Mucosa of rectum (tissue), 2 donors: ENCODE measurements at regions not wholly inside any gene's neighbourhood (a gene's known extent, or its start where the extent isn't known, plus 50 kb on each side); places are given as distances from the start of the nearest gene placed in this dataset.

ENCODE experiments used
- H3K27ac ChIP-seq, 2 donors: one replicate each; pipeline ENCODE4 v1.7.0; 2013; ENCODE audit warnings: inconsistent platforms in 2 of 2, low read depth in 2 of 2, low read length in 2 of 2
- H3K27me3 ChIP-seq, 2 donors: one replicate each; pipeline ENCODE4 v1.7.0; 2013; ENCODE audit warnings: low read length in 2 of 2; ENCODE audit not compliant: control insufficient read depth in 2 of 2, insufficient read depth in 2 of 2
- H3K36me3 ChIP-seq, 2 donors: one replicate each; pipeline ENCODE4 v1.7.0; 2013; ENCODE audit warnings: low read length in 2 of 2; ENCODE audit not compliant: control insufficient read depth in 2 of 2, insufficient read depth in 2 of 2
- H3K4me1 ChIP-seq, 2 donors: one replicate each; pipeline ENCODE4 v1.7.0; 2013; ENCODE audit warnings: low read length in 2 of 2, mild to moderate bottlenecking in 1 of 2; ENCODE audit not compliant: control insufficient read depth in 2 of 2, insufficient read depth in 2 of 2
- H3K4me3 ChIP-seq, 2 donors: one replicate each; pipeline ENCODE4 v1.7.0; 2013; ENCODE audit warnings: low read length in 2 of 2
- H3K9ac ChIP-seq, 2 donors: one replicate each; pipeline ENCODE4 v1.7.0; 2013; ENCODE audit warnings: low read length in 2 of 2, low read depth in 1 of 2, mild to moderate bottlenecking in 1 of 2
- H3K9me3 ChIP-seq, 2 donors: one replicate each; pipeline ENCODE4 v1.7.0; 2013; ENCODE audit warnings: low read length in 2 of 2; ENCODE audit not compliant: control insufficient read depth in 2 of 2
- donor health status: healthy.
- donor health status: Normal muscosa, but diverticular disease.

- H3K9me3 ChIP-seq, result no peaks in the 10 kb centered on the region
- no peaks in the 10 kb centered on the region for H3K27me3 ChIP-seq
- H3K36me3 ChIP-seq, result no peaks in the 10 kb centered on the region
- H3K27ac ChIP-seq, result no peak overlapping the region
- H3K4me1 ChIP-seq, result no peaks in the 10 kb centered on the region
- H3K9ac ChIP-seq, result no peak overlapping the region
- H3K4me3 ChIP-seq, result no peak overlapping the region
Measured at GRCh38 chr5:39730006-39730405, 305.2 kb upstream of the DAB2 start.

- Histone ChIP-seq H3K9ac (no peak overlapping the region), H3K9me3 (no peaks in the 10 kb centered on the region), H3K27me3 (no peaks in the 10 kb centered on the region), H3K27ac (no peak overlapping the region), H3K4me3 (no peak overlapping the region), H3K36me3 (no peaks in the 10 kb centered on the region), H3K4me1 (no peaks in the 10 kb centered on the region)
Measured at GRCh38 chr5:39726467-39726866, 301.7 kb upstream of the DAB2 start.

GRCh38 chr5:39721394-39721793 lies 296.6 kb upstream of the DAB2 start:
- Histone ChIP-seq H3K27ac (no peak overlapping the region), H3K4me3 (no peak overlapping the region), H3K9me3 (no peaks in the 10 kb centered on the region), H3K27me3 (no peaks in the 10 kb centered on the region), H3K36me3 (no peaks in the 10 kb centered on the region), H3K9ac (no peak overlapping the region), H3K4me1 (no peaks in the 10 kb centered on the region)

GRCh38 chr5:39720136-39720535 lies 295.4 kb upstream of the DAB2 start:
- Histone ChIP-seq H3K27me3 (no peaks in the 10 kb centered on the region), H3K27ac (no peak overlapping the region), H3K4me3 (no peak overlapping the region), H3K9me3 (no peaks in the 10 kb centered on the region), H3K9ac (no peak overlapping the region), H3K4me1 (no peaks in the 10 kb centered on the region), H3K36me3 (no peaks in the 10 kb centered on the region)

GRCh38 chr5:39717176-39717897 lies 292.6 kb upstream of the DAB2 start:
- Histone ChIP-seq H3K9ac (no peak overlapping the region), H3K27me3 (no peaks in the 10 kb centered on the region), H3K9me3 (no peaks in the 10 kb centered on the region), H3K4me3 (no peak overlapping the region), H3K36me3 (no peaks in the 10 kb centered on the region), H3K4me1 (no peaks in the 10 kb centered on the region), H3K27ac (no peak overlapping the region)

GRCh38 chr5:39716532-39717028 lies 291.8 kb upstream of the DAB2 start:
- Histone ChIP-seq H3K27me3 (no peaks in the 10 kb centered on the region), H3K4me1 (no peaks in the 10 kb centered on the region), H3K27ac (no peak overlapping the region), H3K36me3 (no peaks in the 10 kb centered on the region), H3K4me3 (no peak overlapping the region), H3K9me3 (no peaks in the 10 kb centered on the region), H3K9ac (no peak overlapping the region)

- no peaks in the 10 kb centered on the region for H3K27me3 ChIP-seq
- H3K27ac ChIP-seq, result no peak overlapping the region
- H3K36me3 ChIP-seq, result no peaks in the 10 kb centered on the region
- H3K4me3 ChIP-seq, result no peak overlapping the region
- no peaks in the 10 kb centered on the region for H3K9me3 ChIP-seq
- no peak overlapping the region for H3K9ac ChIP-seq
- no peaks in the 10 kb centered on the region for H3K4me1 ChIP-seq
Measured at GRCh38 chr5:39714036-39714698, 289.4 kb upstream of the DAB2 start.

GRCh38 chr5:39713250-39713916 lies 288.6 kb upstream of the DAB2 start:
- Histone ChIP-seq H3K4me1 (no peaks in the 10 kb centered on the region), H3K9ac (no peak overlapping the region)

GRCh38 chr5:39712316-39713249 lies 287.8 kb upstream of the DAB2 start:
- H3K27me3 ChIP-seq, result no peaks in the 10 kb centered on the region
- no peaks in the 10 kb centered on the region for H3K4me1 ChIP-seq
- no peaks in the 10 kb centered on the region for H3K9me3 ChIP-seq
- no peak overlapping the region for H3K4me3 ChIP-seq
- H3K9ac ChIP-seq, result no peak overlapping the region
- no peak overlapping the region for H3K27ac ChIP-seq
- H3K36me3 ChIP-seq, result no peaks in the 10 kb centered on the region

More at GRCh38 chr5:39713250-39713916, 288.6 kb upstream of the DAB2 start:
- Histone ChIP-seq H3K27me3 (no peaks in the 10 kb centered on the region), H3K36me3 (no peaks in the 10 kb centered on the region), H3K27ac (peak overlapping the region in 1 of 2 donors; percentile 18), H3K4me3 (no peak overlapping the region), H3K9me3 (no peaks in the 10 kb centered on the region)
